ENCODE measurements at regions not wholly inside any gene's neighbourhood (a gene's known extent, or its start where the extent isn't known, plus 50 kb on each side); places are given as distances from the start of the nearest gene placed in this dataset.

DNA sequence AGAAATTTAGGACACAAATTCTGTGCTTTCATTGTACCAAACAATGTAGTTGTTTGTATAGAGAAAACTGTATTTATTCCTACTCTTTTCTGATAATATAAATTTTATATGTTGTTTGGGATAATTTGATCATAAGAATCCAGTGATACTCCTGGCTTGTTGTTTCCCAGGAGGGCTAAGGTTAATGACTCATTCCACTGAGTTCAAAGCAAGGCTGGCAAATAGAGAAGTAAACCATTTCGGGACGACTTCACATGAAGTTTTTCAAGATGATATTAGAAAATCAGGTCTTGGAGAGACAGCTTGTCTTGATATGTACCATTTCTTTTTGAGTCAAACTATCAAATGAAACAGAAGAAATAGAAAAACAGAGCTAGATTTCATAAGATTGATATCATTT, 326.1 kb upstream of the CNR1 start:
- TF ChIP-seq CREB1 (CRISPR knock-in tag; IDR thresholded peaks at IDR 0.05; ENCODE audit: low read depth) (no peak), EZH2 (IDR thresholded peaks at IDR 0.05; ENCODE audit: low read depth, unreplicated experiment) (no peak)
- TF ChIP-seq, protein P1, sequence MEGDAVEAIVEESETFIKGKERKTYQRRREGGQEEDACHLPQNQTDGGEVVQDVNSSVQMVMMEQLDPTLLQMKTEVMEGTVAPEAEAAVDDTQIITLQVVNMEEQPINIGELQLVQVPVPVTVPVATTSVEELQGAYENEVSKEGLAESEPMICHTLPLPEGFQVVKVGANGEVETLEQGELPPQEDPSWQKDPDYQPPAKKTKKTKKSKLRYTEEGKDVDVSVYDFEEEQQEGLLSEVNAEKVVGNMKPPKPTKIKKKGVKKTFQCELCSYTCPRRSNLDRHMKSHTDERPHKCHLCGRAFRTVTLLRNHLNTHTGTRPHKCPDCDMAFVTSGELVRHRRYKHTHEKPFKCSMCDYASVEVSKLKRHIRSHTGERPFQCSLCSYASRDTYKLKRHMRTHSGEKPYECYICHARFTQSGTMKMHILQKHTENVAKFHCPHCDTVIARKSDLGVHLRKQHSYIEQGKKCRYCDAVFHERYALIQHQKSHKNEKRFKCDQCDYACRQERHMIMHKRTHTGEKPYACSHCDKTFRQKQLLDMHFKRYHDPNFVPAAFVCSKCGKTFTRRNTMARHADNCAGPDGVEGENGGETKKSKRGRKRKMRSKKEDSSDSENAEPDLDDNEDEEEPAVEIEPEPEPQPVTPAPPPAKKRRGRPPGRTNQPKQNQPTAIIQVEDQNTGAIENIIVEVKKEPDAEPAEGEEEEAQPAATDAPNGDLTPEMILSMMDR (conservative IDR thresholded peaks at IDR 0.05; ENCODE audit: low read depth in 2 of 2), result no peak
- TF ChIP-seq, protein P2, sequence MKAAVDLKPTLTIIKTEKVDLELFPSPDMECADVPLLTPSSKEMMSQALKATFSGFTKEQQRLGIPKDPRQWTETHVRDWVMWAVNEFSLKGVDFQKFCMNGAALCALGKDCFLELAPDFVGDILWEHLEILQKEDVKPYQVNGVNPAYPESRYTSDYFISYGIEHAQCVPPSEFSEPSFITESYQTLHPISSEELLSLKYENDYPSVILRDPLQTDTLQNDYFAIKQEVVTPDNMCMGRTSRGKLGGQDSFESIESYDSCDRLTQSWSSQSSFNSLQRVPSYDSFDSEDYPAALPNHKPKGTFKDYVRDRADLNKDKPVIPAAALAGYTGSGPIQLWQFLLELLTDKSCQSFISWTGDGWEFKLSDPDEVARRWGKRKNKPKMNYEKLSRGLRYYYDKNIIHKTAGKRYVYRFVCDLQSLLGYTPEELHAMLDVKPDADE (IDR thresholded peaks at IDR 0.05), result no peak
- TF ChIP-seq, protein P3, sequence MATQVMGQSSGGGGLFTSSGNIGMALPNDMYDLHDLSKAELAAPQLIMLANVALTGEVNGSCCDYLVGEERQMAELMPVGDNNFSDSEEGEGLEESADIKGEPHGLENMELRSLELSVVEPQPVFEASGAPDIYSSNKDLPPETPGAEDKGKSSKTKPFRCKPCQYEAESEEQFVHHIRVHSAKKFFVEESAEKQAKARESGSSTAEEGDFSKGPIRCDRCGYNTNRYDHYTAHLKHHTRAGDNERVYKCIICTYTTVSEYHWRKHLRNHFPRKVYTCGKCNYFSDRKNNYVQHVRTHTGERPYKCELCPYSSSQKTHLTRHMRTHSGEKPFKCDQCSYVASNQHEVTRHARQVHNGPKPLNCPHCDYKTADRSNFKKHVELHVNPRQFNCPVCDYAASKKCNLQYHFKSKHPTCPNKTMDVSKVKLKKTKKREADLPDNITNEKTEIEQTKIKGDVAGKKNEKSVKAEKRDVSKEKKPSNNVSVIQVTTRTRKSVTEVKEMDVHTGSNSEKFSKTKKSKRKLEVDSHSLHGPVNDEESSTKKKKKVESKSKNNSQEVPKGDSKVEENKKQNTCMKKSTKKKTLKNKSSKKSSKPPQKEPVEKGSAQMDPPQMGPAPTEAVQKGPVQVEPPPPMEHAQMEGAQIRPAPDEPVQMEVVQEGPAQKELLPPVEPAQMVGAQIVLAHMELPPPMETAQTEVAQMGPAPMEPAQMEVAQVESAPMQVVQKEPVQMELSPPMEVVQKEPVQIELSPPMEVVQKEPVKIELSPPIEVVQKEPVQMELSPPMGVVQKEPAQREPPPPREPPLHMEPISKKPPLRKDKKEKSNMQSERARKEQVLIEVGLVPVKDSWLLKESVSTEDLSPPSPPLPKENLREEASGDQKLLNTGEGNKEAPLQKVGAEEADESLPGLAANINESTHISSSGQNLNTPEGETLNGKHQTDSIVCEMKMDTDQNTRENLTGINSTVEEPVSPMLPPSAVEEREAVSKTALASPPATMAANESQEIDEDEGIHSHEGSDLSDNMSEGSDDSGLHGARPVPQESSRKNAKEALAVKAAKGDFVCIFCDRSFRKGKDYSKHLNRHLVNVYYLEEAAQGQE (IDR thresholded peaks at IDR 0.05; ENCODE audit: unreplicated experiment), result no peak
